GM13976 (cell line): ENCODE measurements at regions not wholly inside any gene's neighbourhood (a gene's known extent, or its start where the extent isn't known, plus 50 kb on each side); places are given as distances from the start of the nearest gene placed in this dataset.

Experiments
- DNase-seq: peaks from one replicate; pipeline ENCODE4 v3.0.0; 2012; ENCODE audit warnings: low spot score
- CTCF ChIP-seq: IDR thresholded peaks from 2 replicates; pipeline ENCODE4 v1.5.1; 2012; ENCODE audit warnings: borderline replicate concordance, mild to moderate bottlenecking; ENCODE audit not compliant: insufficient read depth; ENCODE audit errors: extremely low read depth, missing control alignments, control extremely low read depth
- in situ Hi-C: fragments of 300-500 bp; cut with MboI; formaldehyde crosslinking; loops from one replicate; pipeline ENCODE4 v1.12.0; 2022; ENCODE audit warnings: low sequenced_read_pairs, mixed read lengths, inconsistent platforms; ENCODE audit not compliant: unreplicated experiment

- no peak for DNase-seq
- in situ Hi-C loops, result no loop called here
- TF ChIP-seq CTCF, result no peak
Measured at GRCh38 chr16:50953290-50953689, 197.8 kb downstream of the SALL1 start.

DNA sequence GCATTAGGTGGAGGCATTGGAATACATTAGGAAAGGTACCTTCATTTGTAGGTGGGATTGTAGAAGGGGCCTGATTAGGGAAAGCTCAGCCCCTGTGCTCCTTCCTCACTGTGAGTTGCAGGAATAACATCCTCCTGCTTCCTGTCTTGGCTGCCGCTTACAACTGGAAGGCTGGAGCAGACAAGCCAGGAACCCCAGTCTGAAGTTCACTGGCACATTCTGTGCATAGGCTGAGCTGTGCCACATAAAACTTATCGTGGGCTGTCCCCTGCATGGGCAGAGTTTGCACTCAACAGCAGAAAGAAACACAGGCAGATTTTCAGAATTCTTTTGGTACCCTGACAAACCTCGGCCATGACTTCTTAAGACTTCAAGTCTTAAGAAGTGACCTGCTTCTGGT, 200.1 kb downstream of the SALL1 start:
- TF ChIP-seq CTCF, result no peak
- in situ Hi-C loops, result no loop called here
- DNase-seq, result no peak

DNA sequence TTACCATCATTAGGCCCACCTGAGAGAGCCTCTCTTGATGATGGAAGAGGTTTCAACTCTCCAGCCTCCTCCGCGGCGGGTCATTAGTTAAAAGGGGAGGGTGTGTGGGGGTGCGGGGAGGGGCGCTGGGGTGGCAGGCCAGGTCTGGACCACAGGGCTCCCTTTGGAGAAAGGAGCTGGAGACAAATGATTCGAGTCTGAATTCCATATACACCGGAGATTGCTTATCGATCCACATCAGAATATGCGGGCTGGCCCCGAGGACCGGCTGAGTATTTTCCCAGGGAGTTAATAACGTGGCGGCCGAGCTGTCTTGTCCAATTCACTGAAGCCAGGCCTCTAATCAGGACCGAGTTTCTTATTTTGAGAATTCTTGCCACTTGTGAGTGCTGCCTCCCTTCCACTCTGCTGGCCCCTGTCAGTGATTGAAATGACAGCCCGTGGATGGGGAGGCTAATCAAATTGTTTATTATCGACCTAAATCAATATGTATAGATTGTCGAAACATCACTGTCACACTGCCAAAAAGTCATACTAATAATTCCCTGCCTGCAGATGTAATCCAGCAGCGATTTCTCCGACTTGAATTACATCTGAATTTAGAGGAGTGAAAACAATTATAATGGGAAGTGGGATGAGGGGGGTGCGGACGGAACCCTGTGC, 202.7 kb downstream of the SALL1 start:
- no peak for TF ChIP-seq CTCF
- no peak for DNase-seq
- in situ Hi-C loops, result no loop called here

DNA sequence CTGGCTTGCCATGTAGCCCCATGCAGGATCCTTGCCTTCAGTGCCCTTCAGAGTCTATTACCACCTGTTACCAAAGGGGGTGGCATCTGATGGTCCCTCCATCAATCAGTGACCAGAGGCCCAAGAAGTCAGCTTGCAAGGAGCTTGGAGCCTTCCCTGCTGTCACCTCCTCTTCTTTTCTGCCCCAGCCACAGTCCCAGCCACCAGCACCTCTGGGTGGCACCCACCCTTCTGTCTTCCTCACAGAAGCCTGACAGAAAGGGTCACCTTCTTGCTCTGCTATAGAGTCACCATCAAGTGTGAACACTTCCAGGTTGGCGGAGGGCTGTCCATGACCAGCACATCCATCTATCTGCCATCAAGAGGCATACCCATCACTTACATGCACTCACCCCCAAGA, 203.2 kb downstream of the SALL1 start:
- TF ChIP-seq CTCF, result no peak
- in situ Hi-C loops, result no loop called here
- no peak for DNase-seq

GRCh38 chr16:50946606-50947005, 204.5 kb downstream of the SALL1 start:
- in situ Hi-C loops, result no loop called here
- no peak for TF ChIP-seq CTCF

DNA sequence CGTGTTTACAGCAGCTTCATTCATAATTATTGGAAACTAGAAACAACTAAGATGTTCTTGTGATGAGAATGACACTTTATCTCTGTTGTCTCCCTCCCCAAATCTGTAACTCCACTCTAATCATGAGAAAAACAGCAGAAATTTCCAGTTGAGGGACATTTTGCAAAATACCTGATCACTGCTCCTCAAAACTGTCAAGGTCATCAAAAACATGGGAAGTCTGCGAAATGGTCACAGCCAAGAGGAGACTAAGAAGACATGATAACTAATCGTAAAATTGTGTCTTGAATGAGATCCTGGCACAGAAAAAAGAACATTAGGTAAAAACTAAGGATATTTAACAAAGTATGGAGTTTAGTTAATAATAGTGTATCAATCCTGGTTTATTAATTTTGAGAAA, 204.2 kb downstream of the CYLD start:
- in situ Hi-C loops, result no loop called here
- DNase-seq, result no peak
- no peak for TF ChIP-seq CTCF

More at GRCh38 chr16:50946606-50947005, 204.5 kb downstream of the SALL1 start:
- DNase-seq, result no peak
